ENCODE measurements at regions not wholly inside any gene's neighbourhood (a gene's known extent, or its start where the extent isn't known, plus 50 kb on each side); places are given as distances from the start of the nearest gene placed in this dataset.
"Not testable (repeated sequence)": the region's sequence is repeated elsewhere in the genome, so short reads cannot be mapped to it uniquely, and the experiment has no call there.

DNA sequence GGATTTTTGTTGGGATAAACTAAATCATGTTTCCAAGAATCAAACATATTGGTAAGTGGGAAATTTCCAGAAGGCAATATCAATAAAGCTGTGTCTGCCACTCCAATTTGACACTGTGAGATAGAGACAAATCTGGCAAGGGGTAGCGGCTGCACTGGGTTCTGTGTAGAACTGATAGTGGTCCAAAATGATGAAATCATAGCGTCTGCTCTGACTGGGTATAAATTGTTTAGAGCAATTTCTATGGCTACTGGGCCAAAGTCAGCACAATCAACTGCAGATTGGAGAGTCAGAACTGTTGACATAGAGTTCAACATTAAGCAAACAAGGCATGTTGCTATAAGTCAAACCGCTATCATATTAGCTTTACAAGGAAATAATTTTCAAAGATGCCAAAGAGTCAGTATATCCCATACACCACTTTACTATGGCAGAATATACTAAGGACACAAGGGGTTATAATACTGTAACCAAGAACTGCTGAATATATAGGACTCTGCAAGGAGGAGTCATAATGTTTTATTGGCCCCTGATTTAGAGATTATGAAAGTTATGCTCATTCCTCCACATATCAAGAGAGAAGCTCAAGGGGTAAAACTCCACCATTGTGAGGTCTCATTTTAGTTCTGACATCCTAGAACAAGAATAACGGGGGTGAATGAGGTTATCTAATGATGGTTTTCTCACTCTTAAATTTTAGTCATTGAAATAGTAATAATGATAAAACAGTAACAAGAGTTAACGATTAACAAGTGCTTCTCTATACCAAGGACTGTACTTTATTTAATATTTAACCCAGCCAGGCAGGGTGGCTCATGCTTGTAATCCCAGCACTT is 309.7 kb upstream of the GADL1 start:
- no peak overlapping the region for H3K4me3 Mint-ChIP-seq
- H3K36me3 Mint-ChIP-seq, result no peaks in the 10 kb centered on the region
- DNase-seq (ENCODE audit: low spot score) (no peak), ATAC-seq (no peak)
- H3K4me1 Mint-ChIP-seq (ENCODE audit: low read depth in 2 of 2), result no peaks in the 10 kb centered on the region
- H3K9me3 Mint-ChIP-seq, result peaks cover 3% of the 10 kb centered on the region
- H3K27me3 Mint-ChIP-seq, result no peaks in the 10 kb centered on the region
- no peak overlapping the region for H3K27ac Mint-ChIP-seq

GRCh38 chr3:31204796-31205056 is 310.3 kb upstream of the GADL1 start:
- H3K9me3 Mint-ChIP-seq; DNase-seq (ENCODE audit: low spot score); H3K4me3 Mint-ChIP-seq; H3K4me1 Mint-ChIP-seq (ENCODE audit: low read depth in 2 of 2); H3K27ac Mint-ChIP-seq; H3K36me3 Mint-ChIP-seq; ATAC-seq; H3K27me3 Mint-ChIP-seq: not testable (repeated sequence)

- H3K4me1 Mint-ChIP-seq (ENCODE audit: low read depth in 2 of 2), result peaks cover 24 to 29% of the 10 kb centered on the region in 2 donors
These were observed 315.7 kb upstream of the GADL1 start for GRCh38 chr3:31210068-31210645.

GRCh38 chr3:31213869-31214486 is 318.7 kb upstream of the STT3B start:
- Mint-ChIP-seq H3K4me1 (ENCODE audit: low read depth in 2 of 2) (peaks cover 44 to 47% of the 10 kb centered on the region in 2 donors), H3K9me3 (no peaks in the 10 kb centered on the region), H3K36me3 (no peaks in the 10 kb centered on the region), H3K4me3 (no peak overlapping the region), H3K27ac (no peak overlapping the region), H3K27me3 (no peaks in the 10 kb centered on the region)
- no peak for DNase-seq (ENCODE audit: low spot score)
- peak in 1 of 2 donors; percentile 51 for ATAC-seq

More at GRCh38 chr3:31210068-31210645, 315.7 kb upstream of the GADL1 start:
- Mint-ChIP-seq H3K9me3 (peaks cover 3% of the 10 kb centered on the region), H3K27ac (no peak overlapping the region), H3K36me3 (no peaks in the 10 kb centered on the region), H3K4me3 (no peak overlapping the region), H3K27me3 (no peaks in the 10 kb centered on the region)
- peak in 1 of 2 donors; percentile 36 for ATAC-seq
- DNase-seq (ENCODE audit: low spot score), result no peak

DNA sequence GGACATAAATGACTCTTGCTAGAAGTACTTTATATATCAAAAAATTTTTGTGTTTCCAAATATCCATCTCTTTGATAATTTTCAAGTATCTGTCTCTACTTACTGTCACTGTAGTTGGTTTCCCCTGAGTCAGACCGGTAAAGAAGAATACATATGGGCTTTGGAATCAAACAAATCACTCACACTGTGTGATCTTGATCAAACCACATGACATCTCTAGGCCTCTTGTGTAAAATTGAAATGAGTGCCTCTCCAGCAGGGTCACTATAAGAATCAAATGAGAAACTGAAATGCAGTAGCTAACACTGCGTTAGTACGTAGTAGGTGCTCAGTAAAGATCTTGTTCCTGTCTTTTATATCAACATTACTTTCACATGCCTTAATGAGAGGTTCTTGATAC is 314.6 kb upstream of the STT3B start:
- H3K4me1 Mint-ChIP-seq (ENCODE audit: low read depth in 2 of 2), result peaks cover 56 to 59% of the 10 kb centered on the region in 2 donors
- H3K27me3 Mint-ChIP-seq, result no peaks in the 10 kb centered on the region
- H3K36me3 Mint-ChIP-seq, result peaks cover 4% of the 10 kb centered on the region
- H3K9me3 Mint-ChIP-seq, result peaks cover 3% of the 10 kb centered on the region
- H3K4me3 Mint-ChIP-seq, result no peak overlapping the region
- DNase-seq (ENCODE audit: low spot score) (no peak), ATAC-seq (peak; percentile 24 to 61)
- no peak overlapping the region for H3K27ac Mint-ChIP-seq

DNA sequence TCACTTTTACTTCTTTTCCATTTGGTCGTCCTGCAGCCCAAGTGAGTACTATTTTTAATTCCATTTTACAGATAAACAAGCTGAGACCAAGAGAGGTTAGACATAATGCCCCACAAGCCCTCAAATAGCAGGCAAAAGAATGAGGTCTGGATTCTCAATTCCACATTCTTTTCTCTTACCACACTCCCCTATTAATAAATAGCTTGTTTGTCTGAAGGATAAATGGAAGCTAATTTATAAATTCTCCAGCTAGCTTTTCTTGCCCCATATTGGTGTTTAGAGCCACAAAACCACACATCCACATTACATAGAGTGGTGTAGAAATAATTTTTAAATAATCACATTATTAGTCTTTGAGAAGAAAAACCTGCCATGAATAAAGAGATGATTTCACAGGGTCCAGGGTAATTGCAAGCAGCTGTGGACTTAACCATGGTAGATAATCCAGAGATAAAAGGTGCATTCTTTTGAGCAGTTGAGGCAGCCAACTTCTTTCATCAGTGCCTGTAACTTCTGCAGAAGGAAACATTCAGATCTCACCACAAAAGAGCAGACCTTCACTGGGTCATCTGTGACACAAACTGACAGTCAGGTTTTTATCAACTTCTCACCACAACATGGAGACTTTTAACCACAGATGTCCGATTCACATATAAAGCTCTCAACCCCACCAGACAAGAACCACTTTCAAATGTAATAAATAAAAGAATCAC is 313.4 kb upstream of the STT3B start:
- H3K36me3 Mint-ChIP-seq, result peaks cover 4% of the 10 kb centered on the region
- DNase-seq (ENCODE audit: low spot score) (no peak), ATAC-seq (peak; percentile 64 to 66)
- H3K4me1 Mint-ChIP-seq (ENCODE audit: low read depth in 2 of 2), result peaks cover 49% of the 10 kb centered on the region in 2 donors
- peaks cover 3% of the 10 kb centered on the region for H3K9me3 Mint-ChIP-seq
- H3K4me3 Mint-ChIP-seq, result no peak overlapping the region
- no peaks in the 10 kb centered on the region for H3K27me3 Mint-ChIP-seq
- peak overlapping the region; percentile 3 to 44 for H3K27ac Mint-ChIP-seq

- Mint-ChIP-seq H3K4me3 (no peak overlapping the region), H3K27ac (peak overlapping the region in 1 of 2 donors; percentile 2), H3K27me3 (no peaks in the 10 kb centered on the region)
These were observed 312.3 kb upstream of the STT3B start for GRCh38 chr3:31220431-31220830.

GRCh38 chr3:31223278-31223677 is 309.4 kb upstream of the STT3B start:
- no peak for DNase-seq (ENCODE audit: low spot score)
- H3K36me3 Mint-ChIP-seq, result peaks cover 4% of the 10 kb centered on the region
- H3K4me3 Mint-ChIP-seq, result no peak overlapping the region
- peak overlapping the region in 1 of 2 donors; percentile 61 for H3K27ac Mint-ChIP-seq
- H3K4me1 Mint-ChIP-seq (ENCODE audit: low read depth in 2 of 2), result peaks cover 59 to 60% of the 10 kb centered on the region in 2 donors
- H3K27me3 Mint-ChIP-seq, result no peaks in the 10 kb centered on the region
- ATAC-seq, result no peak
- H3K9me3 Mint-ChIP-seq, result peaks cover 3% of the 10 kb centered on the region

More at GRCh38 chr3:31220431-31220830, 312.3 kb upstream of the STT3B start:
- H3K9me3 Mint-ChIP-seq, result peaks cover 3% of the 10 kb centered on the region
- ATAC-seq (no peak), DNase-seq (ENCODE audit: low spot score) (no peak)
- peaks cover 42 to 46% of the 10 kb centered on the region in 2 donors for H3K4me1 Mint-ChIP-seq (ENCODE audit: low read depth in 2 of 2)
- peaks cover 4% of the 10 kb centered on the region for H3K36me3 Mint-ChIP-seq

DNA sequence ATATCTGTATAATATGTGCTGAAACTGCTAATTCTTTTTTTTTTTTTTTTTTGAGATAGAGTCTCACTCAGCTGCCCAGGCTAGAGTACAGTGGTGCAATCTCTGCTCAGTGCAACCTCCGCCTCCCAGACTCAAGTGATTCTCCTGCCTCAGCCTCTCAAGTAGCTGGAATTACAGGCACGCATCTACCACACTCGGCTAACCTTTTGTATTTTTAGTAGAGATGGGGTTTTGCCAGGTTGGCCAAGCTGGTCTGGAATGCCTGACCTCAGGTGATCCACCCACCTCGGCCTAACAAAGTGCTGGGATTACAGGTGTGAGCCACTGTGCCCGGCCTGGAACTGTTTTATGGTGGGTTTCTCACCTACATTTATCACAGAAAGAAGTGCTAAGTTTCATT is 307.8 kb upstream of the STT3B start:
- H3K36me3 Mint-ChIP-seq, result peaks cover 4% of the 10 kb centered on the region
- H3K4me3 Mint-ChIP-seq, result no peak overlapping the region
- H3K4me1 Mint-ChIP-seq (ENCODE audit: low read depth in 2 of 2), result peaks cover 49 to 52% of the 10 kb centered on the region in 2 donors
- ATAC-seq, result no peak
- no peak overlapping the region for H3K27ac Mint-ChIP-seq
- H3K9me3 Mint-ChIP-seq, result peaks cover 3% of the 10 kb centered on the region
- DNase-seq (ENCODE audit: low spot score), result no peak
- H3K27me3 Mint-ChIP-seq, result no peaks in the 10 kb centered on the region

GRCh38 chr3:31225923-31226322 is 306.8 kb upstream of the STT3B start:
- no peaks in the 10 kb centered on the region for H3K36me3 Mint-ChIP-seq
- H3K4me3 Mint-ChIP-seq, result peak overlapping the region; percentile 1
- no peak for ATAC-seq
- no peaks in the 10 kb centered on the region for H3K9me3 Mint-ChIP-seq
- peaks cover 47 to 50% of the 10 kb centered on the region in 2 donors for H3K4me1 Mint-ChIP-seq (ENCODE audit: low read depth in 2 of 2)
- H3K27ac Mint-ChIP-seq, result peak overlapping the region; percentile 11 to 26
- H3K27me3 Mint-ChIP-seq, result no peaks in the 10 kb centered on the region
- no peak for DNase-seq (ENCODE audit: low spot score)

DNA sequence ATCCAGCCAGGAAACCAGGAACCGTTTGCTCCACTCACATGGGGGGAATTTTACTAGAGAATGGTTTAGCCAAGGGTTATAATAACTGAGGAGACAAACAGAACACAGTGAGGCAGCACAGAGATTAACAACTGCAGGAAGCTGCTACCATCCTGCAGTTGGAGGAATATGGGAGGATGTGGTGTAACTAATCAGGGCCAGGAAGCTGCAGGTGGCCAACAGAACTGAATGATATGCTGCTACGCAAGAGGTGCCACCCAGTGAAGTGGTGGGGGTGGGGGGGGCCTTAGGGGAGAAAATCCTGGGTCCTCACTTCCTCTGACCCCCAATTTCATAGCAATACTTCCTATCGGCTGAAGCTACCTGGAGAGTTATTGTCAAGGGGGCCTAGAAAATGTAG is 306.4 kb upstream of the STT3B start:
- ATAC-seq (peak; percentile 56 to 58), DNase-seq (ENCODE audit: low spot score) (no peak)
- peak overlapping the region; percentile 1 for H3K4me3 Mint-ChIP-seq
- H3K27ac Mint-ChIP-seq, result peak overlapping the region; percentile 11 to 26
- H3K9me3 Mint-ChIP-seq, result no peaks in the 10 kb centered on the region
- H3K36me3 Mint-ChIP-seq, result no peaks in the 10 kb centered on the region
- no peaks in the 10 kb centered on the region for H3K27me3 Mint-ChIP-seq
- H3K4me1 Mint-ChIP-seq (ENCODE audit: low read depth in 2 of 2), result peaks cover 49 to 52% of the 10 kb centered on the region in 2 donors

DNA sequence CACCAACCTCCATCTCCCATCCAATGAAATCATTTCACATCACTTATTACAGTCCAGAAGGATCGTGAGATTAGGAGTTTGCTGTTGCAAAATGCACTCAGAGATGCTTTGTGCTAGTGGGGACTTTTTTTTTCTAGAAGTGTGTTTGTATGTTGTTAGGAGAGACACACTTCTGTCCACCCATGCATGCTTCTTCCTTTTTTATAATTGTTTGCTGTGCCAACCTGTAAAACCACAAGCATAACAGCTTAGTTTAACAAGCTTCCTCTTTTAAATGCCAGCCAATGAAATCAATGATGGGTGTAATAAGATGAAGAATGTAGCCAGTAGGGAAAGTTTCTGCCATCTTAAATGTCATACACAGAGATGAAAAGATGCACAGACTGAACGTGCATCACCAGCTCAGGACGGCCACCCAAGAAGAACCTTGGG is 305.6 kb upstream of the STT3B start:
- no peaks in the 10 kb centered on the region for H3K27me3 Mint-ChIP-seq
- H3K4me3 Mint-ChIP-seq, result peak overlapping the region; percentile 47
- ATAC-seq (peak; percentile 57 to 58), DNase-seq (ENCODE audit: low spot score) (no peak)
- H3K36me3 Mint-ChIP-seq, result no peaks in the 10 kb centered on the region
- H3K4me1 Mint-ChIP-seq (ENCODE audit: low read depth in 2 of 2), result peaks cover 57 to 59% of the 10 kb centered on the region in 2 donors
- no peaks in the 10 kb centered on the region for H3K9me3 Mint-ChIP-seq
- peak overlapping the region; percentile 26 to 51 for H3K27ac Mint-ChIP-seq

GRCh38 chr3:31230425-31231223 is 302.1 kb upstream of the STT3B start:
- Mint-ChIP-seq H3K36me3 (no peaks in the 10 kb centered on the region), H3K4me3 (peak overlapping the region; percentile 52), H3K4me1 (ENCODE audit: low read depth in 2 of 2) (peaks cover 73 to 80% of the 10 kb centered on the region in 2 donors), H3K9me3 (no peaks in the 10 kb centered on the region), H3K27ac (peak overlapping the region in 1 of 2 donors; percentile 22), H3K27me3 (no peaks in the 10 kb centered on the region)
- no peak for DNase-seq (ENCODE audit: low spot score)
- no peak for ATAC-seq
